ENCODE measurements at regions not wholly inside any gene's neighbourhood (a gene's known extent, or its start where the extent isn't known, plus 50 kb on each side); places are given as distances from the start of the nearest gene placed in this dataset.
"Not testable (repeated sequence)": the region's sequence is repeated elsewhere in the genome, so short reads cannot be mapped to it uniquely, and the experiment has no call there.

- in situ Hi-C loops (cut with MboI; ENCODE audit: low sequenced_read_pairs): no loop called here
Measured at GRCh38 chr3:104165866-104166265, 1200.8 kb upstream of the ALCAM start.

GRCh38 chr3:104168386-104168785 lies 1198.3 kb upstream of the ALCAM start:
- in situ Hi-C loops (cut with MboI; ENCODE audit: low sequenced_read_pairs): no loop called here

DNA sequence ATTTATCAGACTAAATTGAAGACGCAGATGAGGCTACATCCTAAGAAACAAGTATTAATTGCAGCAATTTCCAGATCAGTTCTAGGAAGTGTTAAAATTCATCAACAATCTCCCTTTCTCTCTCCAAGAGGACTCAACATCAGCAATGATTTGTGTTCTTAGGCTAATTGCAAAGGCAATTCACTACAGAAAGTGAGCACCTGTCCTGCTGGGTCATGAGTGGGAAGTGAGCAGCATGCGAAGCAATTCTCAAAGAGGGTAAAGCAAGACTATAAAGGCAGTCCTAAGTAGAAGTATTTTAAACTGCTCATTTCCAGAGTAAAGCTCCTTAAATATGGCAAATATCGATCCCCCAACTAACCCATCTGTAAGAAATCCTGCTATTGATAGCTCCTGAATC lies 1191.0 kb upstream of the ALCAM start:
- in situ Hi-C loops (cut with MboI; ENCODE audit: low sequenced_read_pairs): no loop called here

GRCh38 chr3:104176706-104177105 lies 1190.0 kb upstream of the ALCAM start:
- in situ Hi-C loops (cut with MboI; ENCODE audit: low sequenced_read_pairs): no loop called here

DNA sequence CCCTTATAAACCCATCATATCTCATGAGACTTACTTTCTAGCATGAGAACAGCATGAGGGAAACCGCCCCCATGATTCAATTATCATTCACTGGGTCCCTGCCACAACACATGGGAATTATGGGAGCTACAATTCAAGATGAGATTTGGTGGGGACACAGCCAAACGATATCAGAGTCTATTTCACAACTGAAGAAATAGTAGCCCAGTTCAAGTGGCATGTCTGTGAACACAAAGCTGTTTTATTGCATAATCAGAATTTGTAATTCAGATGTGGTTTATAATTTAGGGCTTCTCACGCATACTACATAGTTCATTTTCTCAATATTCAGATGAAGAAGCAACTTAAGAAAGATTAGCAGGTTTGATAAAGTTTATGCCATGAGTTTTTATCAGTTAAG lies 1188.0 kb upstream of the ALCAM start:
- in situ Hi-C loops (cut with MboI; ENCODE audit: low sequenced_read_pairs): no loop called here

DNA sequence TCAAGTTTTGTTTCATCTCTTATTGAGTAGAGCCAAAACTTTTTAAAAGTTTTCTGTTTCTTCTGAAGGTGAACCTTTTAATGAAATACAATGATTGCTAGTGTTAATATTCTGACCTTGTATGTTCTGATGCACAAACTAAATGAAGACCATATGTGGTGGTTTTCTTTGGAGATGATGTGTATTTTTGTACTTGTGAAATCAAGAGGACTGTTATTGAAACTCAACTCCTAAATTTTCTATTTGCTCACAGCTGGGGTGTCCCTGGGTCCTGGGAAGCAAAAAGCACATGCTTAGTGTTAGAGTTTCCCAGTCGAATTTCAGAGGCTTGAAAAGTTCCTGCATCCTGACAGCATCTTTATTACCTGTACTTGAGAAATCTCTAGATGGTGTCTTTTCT lies 1185.8 kb upstream of the ALCAM start:
- in situ Hi-C loops (cut with MboI; ENCODE audit: low sequenced_read_pairs): no loop called here

- in situ Hi-C loops (cut with MboI; ENCODE audit: low sequenced_read_pairs): no loop called here
Measured at GRCh38 chr3:104190681-104191080, 1176.0 kb upstream of the ALCAM start.

DNA sequence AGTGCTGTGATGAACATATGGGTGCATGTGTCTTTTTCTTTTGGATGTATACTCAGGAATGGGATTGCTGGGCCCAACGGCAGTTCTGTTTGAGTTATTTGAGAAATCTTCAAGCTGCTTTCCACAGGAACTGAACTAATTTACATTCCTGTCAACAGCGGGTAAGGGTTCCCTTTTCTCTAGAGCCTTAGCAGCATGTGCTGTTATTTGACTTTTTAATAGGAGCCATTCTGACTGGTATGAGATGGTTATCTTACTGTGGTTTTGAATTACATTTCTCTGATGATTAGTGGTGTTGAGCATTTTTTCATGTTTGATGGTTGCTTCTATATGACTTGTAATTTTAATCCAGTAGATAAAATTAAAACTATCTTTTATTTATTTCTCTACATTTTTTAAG lies 1168.6 kb upstream of the ALCAM start:
- in situ Hi-C loops (cut with MboI; ENCODE audit: low sequenced_read_pairs): no loop called here

DNA sequence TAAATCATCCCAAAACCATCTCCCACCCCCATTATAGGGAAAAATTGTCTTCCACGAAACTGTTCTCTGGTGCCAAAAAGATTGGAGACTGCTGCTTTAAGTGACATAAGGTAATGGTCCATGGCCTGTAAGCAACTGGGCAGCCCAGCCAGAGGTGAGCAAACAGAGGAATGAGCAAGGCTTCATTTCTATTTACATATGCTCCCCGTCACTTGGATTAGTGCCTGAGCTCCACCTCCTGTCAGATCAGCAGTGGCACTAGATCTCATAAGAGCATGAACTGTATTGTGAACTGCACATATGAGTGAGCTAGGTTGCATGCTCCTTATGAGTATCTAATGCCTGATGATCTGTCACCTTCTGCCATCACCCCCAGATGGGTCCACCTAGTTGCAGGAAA lies 1159.8 kb upstream of the ALCAM start:
- in situ Hi-C loops (cut with MboI; ENCODE audit: low sequenced_read_pairs): no loop called here

GRCh38 chr3:104214277-104214676 lies 1152.4 kb upstream of the ALCAM start:
- in situ Hi-C loops (cut with MboI; ENCODE audit: low sequenced_read_pairs): no loop called here

GRCh38 chr3:104214937-104215336 lies 1151.8 kb upstream of the ALCAM start:
- in situ Hi-C loops (cut with MboI; ENCODE audit: low sequenced_read_pairs): no loop called here

DNA sequence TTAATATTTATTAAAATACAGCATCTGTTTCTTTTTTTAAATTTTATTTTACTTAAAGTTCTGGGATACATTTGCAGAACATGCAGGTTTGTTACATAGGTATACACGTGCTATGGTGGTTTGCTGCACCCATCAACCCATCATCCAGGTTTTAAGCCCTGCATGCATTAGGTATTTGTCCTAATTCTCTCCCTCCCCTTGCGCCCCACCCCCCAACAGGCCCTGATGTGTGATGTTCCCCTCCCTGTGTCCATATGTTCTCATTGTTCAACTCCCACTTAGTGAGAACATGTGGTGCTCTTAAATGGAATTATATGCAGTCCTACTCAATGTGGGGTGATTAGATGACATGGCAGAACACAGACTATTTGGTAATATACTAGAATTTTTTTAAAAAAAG lies 1147.7 kb upstream of the ALCAM start:
- in situ Hi-C loops (cut with MboI; ENCODE audit: low sequenced_read_pairs): not testable (repeated sequence)

DNA sequence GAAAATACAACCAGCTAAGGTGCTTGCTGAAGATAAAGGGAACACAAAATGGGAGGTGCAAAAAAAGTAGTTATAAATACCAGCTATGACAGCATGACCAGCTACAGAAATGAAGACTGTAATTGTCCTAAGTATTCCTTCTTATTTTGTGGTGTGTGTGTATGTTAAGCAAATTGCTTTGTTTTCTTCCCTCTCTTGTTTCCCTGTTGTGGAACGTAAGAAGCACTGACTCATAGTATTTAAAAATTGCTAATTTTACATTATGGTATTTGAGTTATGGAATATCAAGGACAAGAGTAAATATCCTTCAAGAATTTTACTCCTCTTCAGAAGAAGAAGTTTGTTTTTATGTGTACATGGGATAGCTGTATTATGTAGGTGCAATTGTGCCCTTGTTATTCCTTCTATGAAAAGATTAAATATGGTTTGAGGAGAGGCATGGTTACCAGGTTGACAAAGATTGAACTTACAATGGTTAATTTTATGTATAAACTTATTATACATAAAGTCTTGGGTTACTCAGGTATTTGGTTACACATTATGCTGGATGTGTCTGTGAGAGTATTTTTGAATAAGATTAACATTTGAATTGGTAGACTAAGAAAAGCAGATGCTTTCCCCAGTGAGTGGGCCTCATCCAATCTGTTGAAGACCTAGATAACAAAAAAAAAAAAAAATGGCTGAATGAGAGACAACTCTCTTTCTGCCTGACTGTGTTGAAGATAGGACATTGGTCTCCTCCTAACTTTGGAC lies 1132.1 kb upstream of the ALCAM start:
- in situ Hi-C loops (cut with MboI; ENCODE audit: low sequenced_read_pairs): no loop called here

GRCh38 chr3:104244680-104245220 lies 1122.0 kb upstream of the ALCAM start:
- in situ Hi-C loops (cut with MboI; ENCODE audit: low sequenced_read_pairs): no loop called here

GRCh38 chr3:104245261-104245660 lies 1121.4 kb upstream of the ALCAM start:
- in situ Hi-C loops (cut with MboI; ENCODE audit: low sequenced_read_pairs): no loop called here

GRCh38 chr3:104245981-104246380 lies 1120.7 kb upstream of the ALCAM start:
- in situ Hi-C loops (cut with MboI; ENCODE audit: low sequenced_read_pairs): no loop called here

- in situ Hi-C loops (cut with MboI; ENCODE audit: low sequenced_read_pairs): no loop called here
Measured at GRCh38 chr3:104257486-104257885, 1109.2 kb upstream of the ALCAM start.

DNA sequence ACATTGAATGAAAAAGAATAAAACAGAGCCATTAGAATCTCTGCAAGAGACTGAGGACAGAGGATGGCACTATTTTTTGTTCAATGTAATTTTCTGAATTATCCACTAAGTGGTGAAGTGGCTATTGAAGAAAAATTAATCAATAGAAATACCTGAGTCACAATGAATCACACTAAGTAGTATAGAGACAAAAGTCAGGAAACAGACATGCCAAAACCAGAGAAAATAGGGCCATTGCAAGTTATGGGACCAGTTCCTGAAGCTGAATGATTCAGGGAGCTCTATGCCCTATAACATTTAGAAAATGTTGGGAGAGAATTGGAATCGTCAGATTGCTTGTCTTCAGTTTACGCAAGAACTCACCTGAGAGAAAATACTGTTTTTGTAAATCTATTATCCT lies 1103.2 kb upstream of the ALCAM start:
- in situ Hi-C loops (cut with MboI; ENCODE audit: low sequenced_read_pairs): no loop called here

DNA sequence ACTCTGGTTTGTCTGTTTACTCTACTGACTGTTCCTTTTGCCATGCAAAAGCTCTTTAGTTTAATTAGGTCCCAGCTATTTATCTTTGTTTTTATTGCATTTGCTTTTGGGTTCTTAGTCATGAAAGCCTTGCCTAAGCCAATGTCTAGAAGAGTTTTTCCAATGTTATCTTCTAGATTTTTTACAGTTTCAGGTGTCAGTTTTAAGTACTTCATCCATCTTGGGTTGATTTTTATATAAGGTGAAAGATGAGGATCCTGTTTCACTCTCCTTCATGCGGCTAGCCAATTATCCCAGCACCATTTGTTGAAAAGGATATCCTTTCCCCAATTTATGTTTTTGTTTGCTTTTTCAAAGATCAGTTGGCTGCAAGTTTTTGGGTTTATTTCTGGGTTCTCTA lies 1100.5 kb upstream of the ALCAM start:
- in situ Hi-C loops (cut with MboI; ENCODE audit: low sequenced_read_pairs): not testable (repeated sequence)

DNA sequence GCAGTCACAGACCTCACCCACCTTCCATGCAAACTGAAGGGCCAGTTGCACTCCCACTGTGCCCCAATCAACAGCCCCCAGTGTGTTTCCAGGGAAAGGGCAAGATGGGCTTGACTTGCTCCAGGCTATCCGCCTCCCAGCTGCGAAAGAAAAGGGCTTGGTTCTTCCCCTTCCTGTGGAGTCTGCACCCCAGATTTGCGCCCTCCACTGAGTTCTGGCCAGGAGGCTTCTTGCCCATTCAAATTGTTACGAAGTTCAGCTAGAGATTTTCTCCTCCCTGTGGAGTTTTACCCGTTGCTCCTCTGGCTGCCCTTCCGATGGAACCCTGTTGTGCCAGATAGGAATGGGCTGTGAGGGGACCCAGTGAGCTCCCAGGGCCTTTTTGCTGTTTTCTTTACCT lies 1096.9 kb upstream of the ALCAM start:
- in situ Hi-C loops (cut with MboI; ENCODE audit: low sequenced_read_pairs): no loop called here

DNA sequence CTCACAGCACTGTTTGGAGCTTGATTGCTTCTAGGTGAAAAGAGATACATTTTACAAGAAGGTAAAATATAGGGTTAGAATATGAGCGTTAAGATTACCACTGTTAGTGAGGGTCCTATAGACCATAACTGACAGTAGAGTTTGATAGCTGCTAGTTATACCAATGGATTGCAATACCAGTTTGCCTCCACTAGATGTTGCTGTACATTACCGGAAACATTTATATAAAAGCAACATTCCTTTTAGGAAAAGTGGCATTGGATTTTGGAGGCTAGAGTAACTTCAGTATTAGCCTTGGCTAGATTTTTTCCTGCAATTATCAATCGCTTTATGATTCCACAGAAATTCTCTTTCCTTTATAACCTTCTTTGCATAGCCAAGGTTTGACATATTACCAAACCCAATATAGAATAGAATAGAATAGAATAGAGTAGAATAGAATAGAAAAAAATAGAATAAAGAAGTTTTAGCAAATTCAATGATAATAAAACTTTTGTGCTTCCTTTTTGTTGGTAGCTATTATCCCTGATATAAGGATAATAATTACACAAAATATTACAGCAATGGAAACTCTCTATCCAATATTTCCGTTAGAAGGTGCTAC lies 1093.6 kb upstream of the ALCAM start:
- in situ Hi-C loops (cut with MboI; ENCODE audit: low sequenced_read_pairs): no loop called here

- in situ Hi-C loops (cut with MboI; ENCODE audit: low sequenced_read_pairs): no loop called here
Measured at GRCh38 chr3:104275199-104275598, 1091.5 kb upstream of the ALCAM start.

GRCh38 chr3:104279617-104280016 lies 1087.1 kb upstream of the ALCAM start:
- in situ Hi-C loops (cut with MboI; ENCODE audit: low sequenced_read_pairs): no loop called here

Measured in HL-60/S4 (cell line).